Left ventricle myocardium inferior (tissue), 1 donor: ENCODE measurements at regions not wholly inside any gene's neighbourhood (a gene's known extent, or its start where the extent isn't known, plus 50 kb on each side); places are given as distances from the start of the nearest gene placed in this dataset.

Source experiments
- DNase-seq: peaks from one replicate; pipeline ENCODE4 v3.0.0-alpha.2; 2020
- H3K27ac ChIP-seq: fragments of 200-600 bp; replicated peaks from 2 replicates; pipeline ENCODE4 v1.8.0; 2021
- H3K27me3 ChIP-seq: fragments of 200-600 bp; 2 replicates; pipeline ENCODE4 v1.8.0; 2021; ENCODE audit warnings: low read depth
- H3K36me3 ChIP-seq: fragments of 200-600 bp; 2 replicates; pipeline ENCODE4 v1.8.0; 2021
- H3K4me1 ChIP-seq: fragments of 200-600 bp; 2 replicates; pipeline ENCODE4 v1.8.0; 2021
- H3K4me3 ChIP-seq: fragments of 200-600 bp; 2 replicates; pipeline ENCODE4 v1.8.0; 2021; ENCODE audit warnings: mild to moderate bottlenecking, moderate library complexity
- H3K9me3 ChIP-seq: fragments of 200-600 bp; replicated peaks from 2 replicates; pipeline ENCODE4 v1.8.0; 2021
- intact Hi-C: fragments of 100-400 bp; cut with micrococcal nuclease; formaldehyde crosslinking; loops from one replicate; pipeline ENCODE4 v1.11.0; 2022
- TF ChIP-seq, protein P1 (sequence below): fragments of 200-600 bp; IDR thresholded peaks from 2 replicates; pipeline ENCODE4 v1.8.0; 2021; ENCODE audit warnings: antibody characterized with exemption, mild to moderate bottlenecking, borderline replicate concordance
- donor health status: DM: no; HTN: yes; CAD: no; lungs with severe emphysema.

GRCh38 chr1:84090447-84091245 lies 53.4 kb upstream of the PRKACB start:
- peaks cover 25% of the 10 kb centered on the region for H3K4me1 ChIP-seq
- intact Hi-C loops: no loop called here
- TF ChIP-seq, protein P1, sequence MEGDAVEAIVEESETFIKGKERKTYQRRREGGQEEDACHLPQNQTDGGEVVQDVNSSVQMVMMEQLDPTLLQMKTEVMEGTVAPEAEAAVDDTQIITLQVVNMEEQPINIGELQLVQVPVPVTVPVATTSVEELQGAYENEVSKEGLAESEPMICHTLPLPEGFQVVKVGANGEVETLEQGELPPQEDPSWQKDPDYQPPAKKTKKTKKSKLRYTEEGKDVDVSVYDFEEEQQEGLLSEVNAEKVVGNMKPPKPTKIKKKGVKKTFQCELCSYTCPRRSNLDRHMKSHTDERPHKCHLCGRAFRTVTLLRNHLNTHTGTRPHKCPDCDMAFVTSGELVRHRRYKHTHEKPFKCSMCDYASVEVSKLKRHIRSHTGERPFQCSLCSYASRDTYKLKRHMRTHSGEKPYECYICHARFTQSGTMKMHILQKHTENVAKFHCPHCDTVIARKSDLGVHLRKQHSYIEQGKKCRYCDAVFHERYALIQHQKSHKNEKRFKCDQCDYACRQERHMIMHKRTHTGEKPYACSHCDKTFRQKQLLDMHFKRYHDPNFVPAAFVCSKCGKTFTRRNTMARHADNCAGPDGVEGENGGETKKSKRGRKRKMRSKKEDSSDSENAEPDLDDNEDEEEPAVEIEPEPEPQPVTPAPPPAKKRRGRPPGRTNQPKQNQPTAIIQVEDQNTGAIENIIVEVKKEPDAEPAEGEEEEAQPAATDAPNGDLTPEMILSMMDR: no peak
- no peaks in the 10 kb centered on the region for H3K27me3 ChIP-seq
- no peak overlapping the region for H3K4me3 ChIP-seq
- no peak for DNase-seq
- H3K36me3 ChIP-seq: no peaks in the 10 kb centered on the region
- H3K27ac ChIP-seq: no peak overlapping the region
- H3K9me3 ChIP-seq: no peaks in the 10 kb centered on the region

- peaks cover 25% of the 10 kb centered on the region for H3K4me1 ChIP-seq
- H3K36me3 ChIP-seq: no peaks in the 10 kb centered on the region
- H3K27me3 ChIP-seq: no peaks in the 10 kb centered on the region
- H3K4me3 ChIP-seq: no peak overlapping the region
- intact Hi-C loops: no loop called here
- no peaks in the 10 kb centered on the region for H3K9me3 ChIP-seq
- no peak overlapping the region for H3K27ac ChIP-seq
- TF ChIP-seq, protein P1: no peak
- no peak for DNase-seq
Observed at GRCh38 chr1:84089867-84090266, 54.2 kb upstream of the PRKACB start.

DNA sequence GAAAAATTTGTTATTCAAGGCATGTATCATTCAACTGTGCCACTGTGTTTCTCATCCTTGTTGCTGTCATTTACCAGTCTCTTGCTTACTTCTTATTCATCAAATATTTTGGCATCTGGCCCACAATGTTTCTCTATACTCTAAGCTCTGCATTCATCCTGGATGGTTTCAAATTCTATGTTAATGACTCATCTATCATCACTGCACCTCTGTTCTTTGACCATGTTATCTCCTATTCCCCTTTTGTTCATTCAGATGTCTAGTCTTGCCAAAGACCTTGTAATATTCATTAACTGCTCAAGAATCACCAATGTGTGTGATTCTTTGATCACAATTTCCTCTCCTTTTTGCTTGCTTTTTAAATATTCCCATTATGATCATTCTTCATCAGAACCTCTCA lies 54.6 kb upstream of the PRKACB start:
- H3K27me3 ChIP-seq: no peaks in the 10 kb centered on the region
- no peaks in the 10 kb centered on the region for H3K36me3 ChIP-seq
- H3K27ac ChIP-seq: no peak overlapping the region
- H3K9me3 ChIP-seq: no peaks in the 10 kb centered on the region
- no peak overlapping the region for H3K4me3 ChIP-seq
- intact Hi-C loops: no loop called here
- peaks cover 25% of the 10 kb centered on the region for H3K4me1 ChIP-seq
- DNase-seq: no peak
- TF ChIP-seq, protein P1: no peak

GRCh38 chr1:84086616-84087015 lies 57.5 kb upstream of the PRKACB start:
- H3K36me3 ChIP-seq: no peaks in the 10 kb centered on the region
- peaks cover 35% of the 10 kb centered on the region for H3K4me1 ChIP-seq
- DNase-seq: no peak
- H3K27me3 ChIP-seq: no peaks in the 10 kb centered on the region
- intact Hi-C loops: no loop called here
- H3K27ac ChIP-seq: no peak overlapping the region
- H3K9me3 ChIP-seq: no peaks in the 10 kb centered on the region
- H3K4me3 ChIP-seq: no peak overlapping the region
- TF ChIP-seq, protein P1: no peak

GRCh38 chr1:84086189-84086588 lies 57.9 kb upstream of the PRKACB start:
- no peak overlapping the region for H3K4me3 ChIP-seq
- H3K9me3 ChIP-seq: no peaks in the 10 kb centered on the region
- no peaks in the 10 kb centered on the region for H3K36me3 ChIP-seq
- H3K27me3 ChIP-seq: no peaks in the 10 kb centered on the region
- intact Hi-C loops: no loop called here
- DNase-seq: no peak
- peaks cover 35% of the 10 kb centered on the region for H3K4me1 ChIP-seq
- TF ChIP-seq, protein P1: no peak
- no peak overlapping the region for H3K27ac ChIP-seq
